Epithelial cell of proximal tubule (primary cell): ENCODE measurements at regions not wholly inside any gene's neighbourhood (a gene's known extent, or its start where the extent isn't known, plus 50 kb on each side); places are given as distances from the start of the nearest gene placed in this dataset.

Experiments used
- DNase-seq: peaks from one replicate; pipeline ENCODE4 v3.0.0-alpha.2; 2011; ENCODE audit warnings: low read depth
- H3K4me3 ChIP-seq: 2 replicates; pipeline ENCODE4 v1.5.1; 2011; ENCODE audit warnings: low read depth, mild to moderate bottlenecking, low read length
- CTCF ChIP-seq: conservative IDR thresholded peaks from 2 replicates; pipeline ENCODE4 v1.5.1; 2012; ENCODE audit warnings: low read depth, mild to moderate bottlenecking, low read length

- DNase-seq = no peak
- peak; percentile 94 for TF ChIP-seq CTCF
- H3K4me3 ChIP-seq = no peak overlapping the region
These were observed 63.0 kb upstream of the TWIST2 start for GRCh38 chr2:238784671-238785527.

- no peak for DNase-seq
These were observed 62.4 kb upstream of the TWIST2 start for GRCh38 chr2:238785528-238785860.

GRCh38 chr2:238786379-238786778 is 61.5 kb upstream of the TWIST2 start:
- no peak for DNase-seq
- TF ChIP-seq CTCF = no peak
- H3K4me3 ChIP-seq = no peak overlapping the region

More at GRCh38 chr2:238785528-238785860, 62.4 kb upstream of the TWIST2 start:
- H3K4me3 ChIP-seq = no peak overlapping the region
- no peak for TF ChIP-seq CTCF

GRCh38 chr2:238786792-238787490 is 60.9 kb upstream of the TWIST2 start:
- no peak for DNase-seq
- no peak for TF ChIP-seq CTCF
- no peak overlapping the region for H3K4me3 ChIP-seq

GRCh38 chr2:238787501-238787900 is 60.4 kb upstream of the TWIST2 start:
- DNase-seq = no peak
- no peak for TF ChIP-seq CTCF
- H3K4me3 ChIP-seq = no peak overlapping the region

GRCh38 chr2:238789317-238789806 is 58.5 kb upstream of the TWIST2 start:
- no peak overlapping the region for H3K4me3 ChIP-seq
- no peak for DNase-seq
- TF ChIP-seq CTCF = no peak
